Stimulated activated CD4-positive, alpha-beta T cell treated with anti-CD3 and anti-CD28 coated beads, Interleukin-15, amount 100 ng/mL, for 1 hour (primary cell): ENCODE measurements at regions not wholly inside any gene's neighbourhood (a gene's known extent, or its start where the extent isn't known, plus 50 kb on each side); places are given as distances from the start of the nearest gene placed in this dataset.

Source experiments
- DNase-seq, 2 donors: peaks; one replicate each; pipeline ENCODE4 v3.0.0-alpha.2; 2020; ENCODE audit warnings: low read depth in 1 of 2, low spot score in 1 of 2

DNA sequence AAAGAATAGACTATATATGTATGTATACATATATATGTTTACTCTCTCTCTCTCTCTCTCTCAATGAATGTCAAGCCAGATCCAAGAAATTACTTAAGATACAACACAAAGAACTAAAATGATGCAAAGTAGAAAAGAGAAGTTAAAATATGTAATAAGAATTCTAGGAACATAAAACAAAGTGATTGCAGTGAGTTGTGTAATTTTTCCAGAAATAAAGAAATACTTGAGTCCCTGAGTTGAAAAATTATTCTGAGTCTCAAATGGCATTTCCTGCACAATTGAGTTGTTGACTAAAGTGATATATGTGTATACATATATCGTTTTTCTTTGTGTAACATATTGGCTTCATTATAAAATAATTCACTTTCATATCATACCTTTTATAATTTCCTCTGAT, 262.4 kb downstream of the INSIG2 start:
- DNase-seq = no peak

DNA sequence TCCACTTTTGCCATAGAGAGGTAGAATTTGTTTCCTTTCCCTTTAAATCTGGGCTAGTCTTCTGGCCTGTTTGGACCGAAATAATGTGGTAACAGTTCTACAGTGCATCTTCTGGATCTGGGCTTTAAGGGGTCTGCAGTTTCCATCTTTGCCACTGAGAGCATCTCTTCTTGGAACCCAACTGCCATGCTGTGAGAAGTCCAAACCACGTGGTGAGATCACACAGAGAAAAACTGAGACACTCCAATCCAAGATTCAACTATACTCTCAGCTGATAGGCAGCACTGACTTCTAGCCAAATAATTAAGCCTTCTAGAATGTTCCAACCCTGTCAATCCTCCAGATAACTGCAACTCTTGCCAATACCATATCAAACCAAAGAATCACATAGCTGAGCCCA, 261.1 kb downstream of the INSIG2 start:
- no peak for DNase-seq

DNA sequence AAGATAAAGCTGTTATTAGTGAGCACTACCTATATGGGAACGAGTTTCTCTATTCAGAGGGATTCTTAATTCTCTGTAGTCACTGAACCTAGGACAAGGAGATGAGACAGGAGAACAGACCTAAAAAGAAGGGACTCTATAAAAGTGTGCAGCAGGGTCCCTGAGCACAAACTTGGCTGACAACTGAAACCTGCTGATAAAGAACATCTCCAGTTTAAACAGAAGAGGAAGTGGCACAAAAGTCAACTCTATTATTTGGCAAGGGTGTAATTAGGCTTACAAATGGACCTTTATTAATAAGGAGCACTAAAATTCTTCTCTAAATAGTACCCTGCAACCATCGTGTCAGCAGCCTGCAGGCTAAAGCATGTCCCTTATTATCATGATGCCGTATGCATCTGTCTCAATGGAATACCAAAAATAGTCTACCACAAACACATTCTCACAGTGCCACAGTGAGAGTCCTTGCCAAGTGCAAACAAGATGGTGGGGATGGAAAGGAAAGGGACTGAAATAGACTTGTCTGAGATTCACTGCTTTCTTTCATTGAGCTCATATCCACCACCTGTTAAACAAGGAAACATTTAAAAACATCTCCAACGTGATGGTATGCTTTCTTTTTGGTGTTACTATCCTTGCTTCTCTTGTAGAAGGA, 260.2 kb downstream of the INSIG2 start:
- no peak for DNase-seq

DNA sequence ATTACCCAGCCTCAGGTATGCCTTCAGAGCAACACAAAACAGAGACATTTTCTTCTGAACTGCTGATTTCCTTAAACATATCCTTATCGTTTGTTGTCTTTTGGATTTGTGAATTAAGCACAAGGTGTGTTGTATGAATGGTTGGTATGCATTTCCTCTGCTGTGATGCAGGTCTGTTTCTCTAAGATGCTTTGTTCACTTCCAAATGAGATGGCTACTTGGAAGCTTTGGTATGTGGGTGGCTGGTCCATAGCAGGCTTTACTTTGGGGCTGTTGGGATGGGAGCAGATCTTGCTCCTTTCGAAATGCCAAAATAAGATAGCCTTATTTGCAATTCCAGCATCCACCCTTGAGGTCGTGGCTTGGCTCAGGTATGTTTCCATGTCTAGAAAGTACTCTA, 257.2 kb downstream of the INSIG2 start:
- DNase-seq = no peak

DNA sequence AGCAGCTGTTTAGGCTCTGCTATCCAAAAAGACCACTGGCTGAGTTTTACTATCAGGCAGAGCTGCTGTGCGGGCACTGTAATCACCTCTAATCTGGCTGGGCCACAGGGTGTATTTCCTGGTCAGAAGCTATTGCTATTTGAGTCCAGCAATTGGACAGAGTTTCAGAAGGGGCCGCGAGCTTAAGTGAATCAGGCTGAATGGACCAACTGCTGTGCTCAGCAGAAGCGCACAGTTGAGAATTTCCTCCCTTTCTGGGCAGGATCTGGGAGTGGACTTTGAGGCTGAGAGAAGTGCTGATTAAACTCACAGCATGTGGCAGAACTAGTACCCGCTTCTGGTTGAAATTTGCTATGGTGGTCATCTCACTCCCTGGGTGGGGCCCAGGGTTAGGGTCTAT, 251.8 kb downstream of the INSIG2 start:
- DNase-seq = no peak

DNA sequence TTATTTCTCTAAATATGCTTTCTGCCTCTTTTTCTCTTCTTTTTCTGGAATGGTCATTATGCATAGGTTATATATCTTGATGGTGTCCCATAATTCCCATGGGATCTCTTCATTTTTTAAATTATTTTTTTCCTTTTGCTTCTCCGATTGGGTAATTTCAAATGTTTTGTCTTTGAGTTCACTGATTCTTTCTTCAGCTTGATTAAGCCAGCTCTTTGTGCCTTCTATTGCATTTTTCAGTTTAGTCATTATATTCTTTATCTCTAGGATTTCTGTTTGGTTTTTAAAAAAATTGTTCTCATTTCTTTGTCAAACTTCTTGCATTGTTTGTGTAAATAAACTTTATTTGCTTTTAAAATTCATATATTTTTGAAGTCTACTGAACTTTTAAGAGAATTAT, 251.1 kb downstream of the INSIG2 start:
- DNase-seq = no peak

DNA sequence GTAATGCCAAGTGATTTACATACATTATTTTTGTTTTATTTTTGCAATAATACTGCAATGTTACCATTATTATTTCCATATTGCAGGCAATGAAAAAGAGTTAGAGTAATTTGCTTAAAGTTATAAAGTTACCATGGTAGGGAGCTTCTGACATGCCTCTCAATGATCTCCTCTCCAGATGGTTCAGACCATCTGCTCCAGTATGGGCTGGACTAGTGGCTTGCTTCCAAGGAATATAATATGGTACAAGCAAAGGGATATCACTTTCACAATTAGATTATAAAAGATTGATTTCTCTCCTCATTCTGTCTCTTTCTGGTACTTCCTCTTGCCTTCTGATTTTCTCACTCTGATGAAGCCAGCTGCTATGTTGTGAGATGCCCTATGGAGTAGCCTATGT, 245.4 kb downstream of the INSIG2 start:
- no peak for DNase-seq

DNA sequence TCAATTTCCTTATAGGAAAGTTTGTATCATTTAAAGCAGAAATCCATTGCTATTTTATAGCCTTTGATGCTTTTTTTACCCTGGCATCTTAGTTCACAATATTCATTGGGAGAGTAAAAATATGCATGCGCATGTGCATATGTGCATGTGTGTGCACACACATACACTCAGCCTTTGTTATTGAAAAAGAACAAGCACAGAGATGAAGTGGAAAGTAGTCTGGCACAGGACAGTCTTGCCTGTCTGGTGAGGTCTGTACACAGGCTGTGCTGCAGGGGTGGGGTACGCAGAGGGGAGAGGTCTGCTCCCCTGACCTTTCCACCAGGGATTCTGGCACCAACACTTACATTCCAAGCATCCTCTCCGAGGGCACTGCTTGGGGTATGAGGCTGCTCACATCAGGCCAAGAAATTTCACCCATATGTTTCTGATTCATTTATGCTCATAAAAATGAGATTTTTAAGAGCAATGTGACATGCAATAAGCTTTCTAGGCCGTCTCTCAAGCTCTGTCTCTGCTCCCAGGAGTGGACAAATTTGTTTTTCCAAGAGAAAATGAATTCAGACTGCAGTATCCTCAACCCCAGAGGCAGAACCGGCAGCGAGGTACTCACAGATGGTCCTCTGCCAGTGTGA, 237.2 kb downstream of the INSIG2 start:
- no peak for DNase-seq

DNA sequence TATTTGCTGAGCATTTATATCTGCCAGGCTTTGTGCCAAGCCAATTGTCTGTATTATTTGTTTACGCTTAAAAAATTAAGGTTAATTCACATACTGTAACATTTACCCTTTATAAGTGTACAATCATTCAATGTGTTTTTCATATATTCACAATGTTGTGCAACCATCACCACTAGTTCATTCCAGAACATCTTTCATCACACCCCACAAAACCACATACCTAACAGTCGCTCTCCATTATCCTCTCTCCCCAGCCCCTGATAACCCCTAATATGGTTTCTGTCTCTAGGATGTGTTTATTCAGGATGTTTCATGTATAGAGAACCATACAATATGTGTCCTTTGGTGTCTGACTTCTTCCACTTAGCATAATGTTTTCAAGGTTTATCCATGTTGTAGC, 234.1 kb downstream of the INSIG2 start:
- DNase-seq = no peak

GRCh38 chr2:118321432-118322105, 233.3 kb downstream of the INSIG2 start:
- no peak for DNase-seq

DNA sequence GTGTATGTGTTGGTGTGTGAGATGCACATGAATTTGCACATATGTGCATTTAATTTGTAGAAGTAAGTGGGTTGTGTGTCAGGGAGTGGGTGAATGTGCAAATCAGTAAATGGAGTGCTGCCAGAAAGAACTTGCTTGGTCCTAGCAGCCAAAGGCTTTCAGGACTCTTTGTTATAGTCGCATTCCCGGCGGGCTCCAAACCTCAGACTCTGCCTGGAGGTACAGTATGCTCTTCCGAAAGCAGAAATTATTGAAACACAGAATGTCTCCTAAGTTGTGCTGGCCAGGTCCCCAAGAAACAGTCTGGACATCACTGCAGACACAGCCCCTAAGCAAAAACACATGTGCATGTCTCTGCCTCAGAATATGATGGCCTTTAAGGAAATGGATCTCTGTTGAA, 232.4 kb downstream of the INSIG2 start:
- DNase-seq = no peak

- DNase-seq = no peak
Measured at GRCh38 chr2:118320196-118320595, 231.9 kb downstream of the INSIG2 start.

DNA sequence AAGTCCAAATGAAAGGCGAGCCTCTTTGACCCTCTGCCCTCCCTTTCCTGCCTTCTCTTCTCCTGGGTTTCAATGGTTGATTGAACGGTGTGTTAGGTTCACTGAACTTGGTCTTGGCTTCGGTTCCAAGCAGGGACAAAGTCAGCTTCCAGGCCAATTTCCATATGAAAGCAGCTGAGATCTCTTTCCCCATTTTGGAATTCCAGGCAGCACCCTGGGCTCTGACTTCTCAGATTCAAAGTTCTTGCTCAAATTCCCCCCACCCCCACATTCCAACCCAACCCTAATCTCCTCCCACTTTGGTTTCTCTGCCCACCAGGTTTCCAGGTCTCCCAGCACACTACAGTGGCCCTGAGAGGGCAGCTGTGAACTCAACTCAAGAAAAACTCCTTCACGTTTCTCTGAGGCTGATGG, 231.0 kb downstream of the INSIG2 start:
- DNase-seq = no peak

- DNase-seq = no peak
Measured at GRCh38 chr2:118315606-118316005, 227.3 kb downstream of the INSIG2 start.

DNA sequence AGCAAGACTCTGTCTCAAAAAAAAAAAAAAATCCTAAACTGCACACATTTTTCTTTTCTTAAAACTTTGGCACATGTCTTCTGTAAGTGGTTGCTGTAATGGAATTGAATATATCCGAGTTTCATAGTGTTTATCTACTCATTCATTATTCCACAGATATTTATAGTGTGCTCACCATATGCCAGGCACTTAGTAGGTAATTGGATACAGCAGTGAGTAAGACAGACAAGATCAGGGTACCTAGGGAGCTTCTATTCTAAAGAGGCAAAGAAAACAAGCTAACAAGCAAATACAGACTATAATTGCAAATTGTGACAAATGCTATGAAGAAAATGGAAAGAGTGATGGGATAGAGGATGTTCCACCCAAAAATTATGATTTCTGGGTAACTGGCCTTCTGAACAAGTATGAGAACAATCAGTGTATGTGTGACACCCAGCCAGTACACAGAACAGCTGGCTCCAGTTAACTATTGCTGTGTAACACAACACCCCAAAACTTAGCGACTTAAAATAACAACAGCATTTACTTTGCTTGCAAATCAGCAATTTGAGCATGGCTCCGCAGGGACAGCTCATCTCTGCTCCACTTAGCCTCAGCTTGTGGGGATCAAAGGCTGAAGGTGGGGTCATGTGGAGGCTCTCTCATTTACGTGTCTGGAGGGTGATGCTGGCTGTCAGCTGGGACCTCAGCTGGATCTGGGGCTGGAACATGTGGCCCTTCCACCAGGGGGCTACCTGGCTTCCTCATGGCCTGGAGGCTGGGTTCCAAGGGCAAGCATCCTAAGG, 224.9 kb downstream of the INSIG2 start:
- DNase-seq = no peak

DNA sequence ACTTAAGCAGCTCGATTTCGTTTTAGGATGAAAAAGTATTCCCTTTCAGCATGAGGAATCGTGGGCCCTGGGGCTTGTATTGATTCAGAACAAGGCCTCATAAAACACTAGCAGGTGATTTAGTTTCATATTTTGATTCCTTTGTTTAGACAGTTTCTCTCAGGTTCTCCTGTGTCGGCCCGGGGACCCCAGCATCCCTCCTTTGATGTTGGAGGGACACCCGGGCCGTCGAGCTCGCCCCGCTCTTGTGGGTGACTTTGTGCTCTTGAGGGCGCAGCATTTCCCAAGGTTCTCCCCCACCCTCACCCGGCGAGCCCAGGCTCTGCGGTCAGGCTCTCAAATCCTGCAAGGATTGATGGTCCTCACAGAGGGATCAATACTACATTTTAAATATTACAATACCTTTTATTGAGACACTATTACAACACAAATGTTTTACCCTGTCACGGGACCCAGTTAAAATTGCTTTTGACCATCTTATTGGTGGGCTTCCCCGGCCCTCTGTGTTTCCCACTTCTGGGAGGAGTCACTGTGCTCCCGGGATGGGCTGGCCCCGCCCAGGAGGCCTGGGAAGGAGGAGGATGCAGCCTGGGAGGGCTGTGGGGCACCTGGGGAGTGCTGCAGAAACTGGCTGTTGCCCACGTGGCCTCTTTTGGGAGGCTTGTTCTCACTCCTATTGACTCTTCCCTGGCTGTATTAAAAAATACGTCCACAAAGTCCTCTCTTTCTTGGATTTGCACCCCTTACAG, 222.6 kb downstream of the INSIG2 start:
- no peak for DNase-seq

DNA sequence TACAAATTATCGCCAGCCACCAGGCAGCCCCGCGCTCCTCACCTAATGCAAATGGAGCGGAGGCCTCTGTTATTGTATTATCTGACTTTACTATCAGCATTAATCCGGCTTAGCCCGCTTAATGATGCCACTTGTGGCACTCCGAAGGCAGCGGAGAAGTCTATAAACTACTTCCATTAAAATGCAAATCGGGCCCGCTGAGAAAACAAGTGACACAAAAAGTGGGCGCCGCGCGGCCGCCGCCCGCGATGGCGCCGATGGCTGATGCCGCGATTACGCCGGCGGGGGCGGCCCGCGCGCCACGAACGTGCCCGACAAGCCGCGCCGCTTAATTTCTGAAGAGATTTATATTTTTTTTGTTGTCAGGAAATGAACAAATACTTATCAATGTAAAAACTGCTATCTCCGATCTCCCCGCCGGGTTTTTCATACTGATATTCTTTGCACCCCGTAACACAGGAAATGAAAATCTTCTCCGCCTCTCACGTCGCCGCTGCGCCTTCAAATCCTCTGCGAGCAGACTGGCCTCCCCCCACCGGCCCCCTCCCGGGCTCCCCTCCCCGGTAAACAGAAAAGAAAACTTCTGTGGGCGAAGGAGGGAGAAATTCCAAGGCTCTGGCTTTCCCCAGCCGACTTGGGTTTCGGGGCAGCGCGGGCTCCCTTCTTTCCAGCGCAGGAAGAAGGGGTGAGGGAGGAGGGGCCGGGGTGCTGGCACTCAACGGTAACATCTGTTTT, 221.8 kb downstream of the INSIG2 start:
- peak; percentile 23 to 48 for DNase-seq

DNA sequence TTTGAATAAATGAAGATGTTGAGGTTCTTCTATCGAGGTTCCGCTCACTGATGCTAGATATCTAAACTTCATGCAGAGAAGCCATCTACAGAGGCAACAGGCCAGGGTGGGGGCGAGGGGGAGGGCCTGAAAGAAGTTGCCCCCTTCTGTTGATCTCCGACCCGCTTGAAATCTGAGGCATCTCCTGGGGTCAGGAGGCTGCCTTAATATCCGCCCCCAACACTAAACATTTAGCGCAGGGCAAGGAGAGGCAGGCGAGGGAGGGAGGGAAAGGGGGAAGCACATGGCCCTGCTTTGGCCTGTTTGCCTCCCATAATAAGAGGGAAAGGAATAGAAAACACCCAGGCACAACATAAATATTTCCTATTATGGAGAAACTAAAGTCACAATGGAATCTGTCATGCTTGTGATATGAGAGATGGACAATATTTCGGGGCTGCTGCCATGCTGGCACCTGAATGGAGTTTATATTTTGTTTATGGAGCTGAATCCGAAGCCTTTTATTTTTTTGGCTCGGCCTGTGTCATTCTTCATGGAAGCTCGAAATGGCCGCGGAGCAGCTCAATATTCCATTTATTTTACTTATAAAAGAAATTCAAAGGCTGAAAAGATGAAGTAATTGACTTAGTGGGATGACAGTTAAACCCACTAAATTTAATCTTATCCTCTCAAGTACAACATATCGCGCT, 221.1 kb downstream of the INSIG2 start:
- DNase-seq = no peak

DNA sequence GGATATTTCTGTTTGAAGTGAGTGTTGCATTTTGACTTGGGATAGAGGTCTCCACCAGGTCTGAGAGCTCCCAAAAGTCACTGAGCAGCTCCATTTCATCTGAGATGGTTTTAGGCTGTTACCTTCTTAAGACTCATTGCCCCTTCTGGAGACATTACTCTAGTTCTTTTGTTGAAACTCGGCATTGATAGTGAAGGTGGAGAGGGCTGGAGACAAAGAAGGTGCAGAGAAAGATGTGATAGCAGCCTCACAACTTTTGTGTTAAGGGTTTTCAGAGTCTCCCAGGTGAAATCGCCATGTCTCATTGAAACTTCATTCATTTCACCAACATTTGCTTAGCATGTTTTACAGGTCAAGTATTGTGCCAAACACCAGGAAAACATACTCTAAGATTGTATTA, 219.6 kb downstream of the INSIG2 start:
- no peak for DNase-seq

DNA sequence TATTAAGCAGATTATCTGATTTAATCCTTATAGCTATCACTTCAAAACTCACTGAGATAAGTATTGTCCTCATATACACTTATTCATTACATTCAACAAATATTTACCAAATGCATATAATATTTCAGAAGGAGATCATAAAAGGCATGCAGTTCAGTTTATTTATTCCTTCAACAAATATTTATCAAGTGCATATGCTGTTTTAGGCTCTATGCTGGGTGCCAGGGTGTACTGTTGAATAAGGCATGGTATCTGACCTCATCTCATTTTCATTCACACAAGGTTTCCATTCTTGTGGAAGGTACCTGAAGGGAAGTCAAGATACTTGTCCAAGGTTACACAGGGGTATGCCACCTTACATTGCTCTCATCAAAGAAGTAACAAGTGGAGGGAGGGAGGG, 213.0 kb downstream of the INSIG2 start:
- no peak for DNase-seq
